ENCODE measurements at regions not wholly inside any gene's neighbourhood (a gene's known extent, or its start where the extent isn't known, plus 50 kb on each side); places are given as distances from the start of the nearest gene placed in this dataset.

DNA sequence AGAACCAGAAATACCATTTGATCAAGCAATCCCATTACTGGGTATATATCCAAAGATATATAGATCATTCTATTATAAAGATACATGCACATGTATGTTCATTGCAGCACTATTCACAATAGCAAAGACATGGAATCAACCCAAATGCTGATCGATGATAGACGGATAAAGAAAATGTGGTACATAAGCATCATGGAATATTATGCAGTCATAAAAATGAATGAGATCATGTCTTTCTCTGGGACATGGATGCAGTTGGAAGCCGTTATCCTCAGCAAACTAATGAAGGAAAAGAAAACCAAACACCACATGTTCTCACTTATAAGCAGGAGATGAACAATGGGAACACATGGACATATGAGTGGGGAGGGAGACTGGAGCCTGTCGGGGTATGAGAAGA lies 1540.9 kb upstream of the MIR17HG start:
- no peaks in the 10 kb centered on the region for H3K36me3 ChIP-seq
- H2AFZ ChIP-seq (replicated peaks) = no peak overlapping the region
- H3K4me3 ChIP-seq = no peak overlapping the region
- H3F3A ChIP-seq (ENCODE audit: low read depth) = no peaks in the 10 kb centered on the region
- no peaks in the 10 kb centered on the region for H3K79me2 ChIP-seq (ENCODE audit: low read depth)
- no peaks in the 10 kb centered on the region for H4K20me1 ChIP-seq (ENCODE audit: low read depth)
- H3K9me3 ChIP-seq (ENCODE audit: low read depth) = no peaks in the 10 kb centered on the region
- Mint-ChIP-seq H3K27ac (no peak overlapping the region), H3K36me3 (no peaks in the 10 kb centered on the region), H3K4me1 (no peaks in the 10 kb centered on the region), H3K9me3 (no peaks in the 10 kb centered on the region), H3K27me3 (ENCODE audit: insufficient read depth, low read depth) (peaks cover 2% of the 10 kb centered on the region), H3K4me3 (no peak overlapping the region)
- TF ChIP-seq EZH2 (IDR thresholded peaks at IDR 0.05) = no peak
- no peak for TF ChIP-seq CTCF (IDR thresholded peaks at IDR 0.05)
- TF ChIP-seq EZH2phosphoT487 (IDR thresholded peaks at IDR 0.05) = no peak
- no peak for DNase-seq (ENCODE audit: low spot score)
- no peaks in the 10 kb centered on the region for H3K27me3 ChIP-seq
- H3K9ac ChIP-seq = no peak overlapping the region
- H3K27ac ChIP-seq = no peak overlapping the region
- H3K4me1 ChIP-seq = no peaks in the 10 kb centered on the region
- H3K4me2 ChIP-seq = no peak overlapping the region

DNA sequence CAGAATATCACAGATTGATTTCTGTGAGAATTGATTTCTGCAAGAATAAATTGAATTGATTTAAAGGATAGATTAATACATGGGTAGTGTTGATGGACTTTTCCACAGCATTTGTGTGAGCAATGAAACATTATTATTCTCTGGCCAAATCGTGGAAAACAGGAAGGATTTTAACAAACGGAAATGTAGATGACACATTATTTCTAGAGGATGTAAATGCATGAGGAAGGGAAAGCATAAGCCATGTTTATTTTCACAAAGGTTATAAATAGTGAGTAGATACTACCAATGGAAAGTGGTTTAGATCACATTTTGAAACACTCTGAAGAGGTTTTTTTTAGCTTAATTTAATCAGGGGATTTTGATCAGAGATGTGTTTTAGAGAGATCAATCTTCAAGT lies 1534.6 kb upstream of the MIR17HG start:
- peaks cover 19% of the 10 kb centered on the region for H3K4me1 ChIP-seq
- TF ChIP-seq EZH2phosphoT487 (IDR thresholded peaks at IDR 0.05) = no peak
- no peak for TF ChIP-seq CTCF (IDR thresholded peaks at IDR 0.05)
- TF ChIP-seq EZH2 (IDR thresholded peaks at IDR 0.05) = no peak
- no peaks in the 10 kb centered on the region for H4K20me1 ChIP-seq (ENCODE audit: low read depth)
- H2AFZ ChIP-seq (replicated peaks) = no peak overlapping the region
- H3K4me3 Mint-ChIP-seq = no peak overlapping the region
- peaks cover 6% of the 10 kb centered on the region for H3K4me1 Mint-ChIP-seq
- no peaks in the 10 kb centered on the region for H3F3A ChIP-seq (ENCODE audit: low read depth)
- H3K4me2 ChIP-seq = peak overlapping the region; percentile 19
- H3K27me3 ChIP-seq = no peaks in the 10 kb centered on the region
- peaks cover 9% of the 10 kb centered on the region for H3K9me3 Mint-ChIP-seq
- no peaks in the 10 kb centered on the region for H3K9me3 ChIP-seq (ENCODE audit: low read depth)
- no peaks in the 10 kb centered on the region for H3K36me3 Mint-ChIP-seq
- H3K27ac ChIP-seq = peak overlapping the region; percentile 38
- DNase-seq (ENCODE audit: low spot score) = no peak
- no peak overlapping the region for H3K9ac ChIP-seq
- H3K79me2 ChIP-seq (ENCODE audit: low read depth) = no peaks in the 10 kb centered on the region
- peaks cover 2% of the 10 kb centered on the region for H3K27me3 Mint-ChIP-seq (ENCODE audit: insufficient read depth, low read depth)
- H3K4me3 ChIP-seq = no peak overlapping the region
- no peak overlapping the region for H3K27ac Mint-ChIP-seq
- H3K36me3 ChIP-seq = no peaks in the 10 kb centered on the region

- Histone ChIP-seq H3F3A (ENCODE audit: low read depth) (no peaks in the 10 kb centered on the region), H3K79me2 (ENCODE audit: low read depth) (no peaks in the 10 kb centered on the region), H3K4me3 (no peak overlapping the region), H3K9ac (no peak overlapping the region), H3K4me2 (no peak overlapping the region), H3K9me3 (ENCODE audit: low read depth) (no peaks in the 10 kb centered on the region), H3K4me1 (peaks cover 19% of the 10 kb centered on the region), H3K27me3 (no peaks in the 10 kb centered on the region), H3K27ac (no peak overlapping the region), H2AFZ (replicated peaks) (no peak overlapping the region), H3K36me3 (no peaks in the 10 kb centered on the region), H4K20me1 (ENCODE audit: low read depth) (no peaks in the 10 kb centered on the region)
- Mint-ChIP-seq H3K4me3 (no peak overlapping the region), H3K9me3 (peaks cover 9% of the 10 kb centered on the region), H3K27me3 (ENCODE audit: insufficient read depth, low read depth) (no peaks in the 10 kb centered on the region), H3K27ac (no peak overlapping the region), H3K36me3 (no peaks in the 10 kb centered on the region), H3K4me1 (peaks cover 6% of the 10 kb centered on the region)
- TF ChIP-seq EZH2 (IDR thresholded peaks at IDR 0.05) = no peak
- no peak for TF ChIP-seq EZH2phosphoT487 (IDR thresholded peaks at IDR 0.05)
- no peak for TF ChIP-seq CTCF (IDR thresholded peaks at IDR 0.05)
- DNase-seq (ENCODE audit: low spot score) = no peak
Observed at GRCh38 chr13:89816404-89816803, 1531.1 kb upstream of the MIR17HG start.

All from neural progenitor cell (in vitro differentiated cells).